Activated CD8-positive, alpha-beta T cell treated with anti-CD3 and anti-CD28 coated beads for 36 hours (primary cell): ENCODE measurements at regions not wholly inside any gene's neighbourhood (a gene's known extent, or its start where the extent isn't known, plus 50 kb on each side); places are given as distances from the start of the nearest gene placed in this dataset.

Experiments
- ATAC-seq: fragments of 200-7000 bp; cut with Tn5 transposase; one replicate; pipeline ENCODE4 v1.10.0; 2021; ENCODE audit warnings: mild to moderate bottlenecking, moderate library complexity
- CTCF ChIA-PET: fragments of 350-600 bp; sonication (Branson Sonifier 250); formaldehyde crosslinking; loops from one replicate; lab custom pipeline; 2021; ENCODE audit warnings: antibody characterized with exemption; lab: Charles Lee
- POLR2A ChIA-PET: fragments of 350-600 bp; sonication (Branson Sonifier 250); formaldehyde crosslinking; loops from one replicate; lab custom pipeline; 2021; ENCODE audit warnings: antibody characterized with exemption; lab: Charles Lee
- DNase-seq: peaks from one replicate; pipeline ENCODE4 v3.0.0-alpha.2; 2020
- H3K27ac Mint-ChIP-seq: one replicate; pipeline ENCODE4 v1.8.0; 2021; ENCODE audit warnings: mild to moderate bottlenecking, mixed read lengths
- H3K27me3 Mint-ChIP-seq: one replicate; pipeline ENCODE4 v1.8.0; 2021; ENCODE audit warnings: mixed read lengths
- H3K36me3 Mint-ChIP-seq: one replicate; pipeline ENCODE4 v1.8.0; 2021; ENCODE audit warnings: low read depth, mixed read lengths
- H3K4me1 Mint-ChIP-seq: one replicate; pipeline ENCODE4 v1.8.0; 2021; ENCODE audit warnings: low read depth, mixed read lengths
- H3K4me3 Mint-ChIP-seq: one replicate; pipeline ENCODE4 v1.8.0; 2021; ENCODE audit warnings: mild to moderate bottlenecking, moderate library complexity, mixed read lengths
- H3K9me3 Mint-ChIP-seq: one replicate; pipeline ENCODE4 v1.8.0; 2021; ENCODE audit warnings: mixed read lengths
- intact Hi-C: fragments of 100-400 bp; cut with micrococcal nuclease; formaldehyde crosslinking; loops from one replicate; pipeline ENCODE4 v1.10.0; 2022
- TF ChIP-seq, protein P1 (sequence below): fragments of 200-600 bp; IDR thresholded peaks from one replicate; pipeline ENCODE4 v1.8.0; 2022; ENCODE audit warnings: antibody characterized with exemption, mild to moderate bottlenecking

DNA sequence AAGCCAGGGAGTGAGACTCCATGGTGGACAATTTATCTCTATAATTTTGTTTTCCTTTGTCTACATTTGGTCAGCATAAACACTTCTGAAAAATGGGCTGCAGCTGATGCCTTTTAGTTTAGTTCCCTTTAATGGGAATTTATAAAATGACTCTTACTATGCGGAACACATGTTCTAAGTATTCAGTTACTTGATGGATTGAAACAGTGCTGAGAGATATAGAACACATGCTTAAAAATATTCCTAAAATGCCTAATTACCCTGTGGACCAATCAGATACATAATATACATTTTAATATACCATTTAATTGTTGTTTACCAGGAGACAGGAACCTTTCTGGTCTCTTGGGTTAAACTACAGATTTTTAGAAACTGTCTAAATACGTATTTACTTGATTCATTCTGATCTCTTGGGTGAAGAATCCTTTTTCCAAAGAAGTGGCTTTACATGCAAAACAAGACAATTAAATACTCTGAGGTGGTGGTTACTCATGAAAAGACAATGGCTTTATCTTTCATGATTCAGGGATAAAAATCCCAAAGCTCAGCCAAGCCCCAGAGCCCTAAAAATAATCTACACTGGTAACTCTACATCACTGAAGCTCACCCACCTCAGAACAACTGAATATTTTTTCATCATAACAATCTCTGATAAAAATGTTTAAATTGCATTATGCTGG, 128.1 kb upstream of the SERTAD2 start:
- H3K9me3 Mint-ChIP-seq = no peaks in the 10 kb centered on the region

DNA sequence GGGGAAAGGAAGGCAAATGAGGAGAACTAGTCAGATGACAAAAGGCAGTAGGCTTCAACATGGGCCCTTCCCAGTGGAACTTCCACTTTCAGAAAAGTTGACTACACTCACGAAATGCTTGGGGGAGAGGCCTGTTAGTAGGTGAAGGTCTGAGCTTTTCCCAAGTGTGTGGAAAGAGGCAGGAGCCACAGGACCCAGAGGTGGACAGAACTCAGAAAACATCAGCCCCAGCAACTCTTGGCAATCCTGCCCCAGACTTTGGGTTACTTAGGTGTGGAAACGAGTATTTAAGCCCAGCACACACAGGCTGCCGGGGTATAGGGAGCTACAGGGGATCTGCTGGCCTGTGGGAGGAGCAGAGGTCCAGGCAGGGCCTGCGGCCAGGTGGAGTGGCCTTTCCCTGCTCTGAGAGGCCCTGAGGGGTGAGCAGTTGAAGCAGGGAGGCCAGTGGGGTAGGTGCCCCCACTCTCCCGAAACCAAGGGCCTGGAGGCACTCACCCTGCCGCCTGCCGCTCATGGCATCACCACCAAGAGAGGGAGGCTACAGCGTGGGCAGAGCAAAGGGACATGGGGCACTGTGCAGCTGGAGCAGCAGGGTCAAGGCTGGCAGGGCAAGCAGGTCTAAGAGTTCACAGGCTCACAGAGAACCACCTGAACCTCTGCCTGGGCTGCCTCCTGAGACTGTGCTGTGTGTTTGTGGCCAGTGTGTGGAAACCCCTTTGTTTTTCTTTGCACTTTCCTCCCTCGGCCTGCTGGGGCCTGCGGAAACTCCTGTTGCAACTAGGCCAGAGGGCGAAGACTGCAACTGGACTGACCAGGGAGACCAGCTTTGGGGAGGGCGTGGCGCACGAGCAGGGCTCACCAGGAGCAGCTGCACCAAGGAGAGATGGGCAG, 130.7 kb upstream of the SERTAD2 start:
- no peak for DNase-seq
- CTCF ChIA-PET = interaction anchor here (1.4 kb wide), 1 partner anchor 48 kb away, joined by 4 read pairs; no protein-coding TSS in a partner anchor
- no peaks in the 10 kb centered on the region for H3K27me3 Mint-ChIP-seq
- intact Hi-C loops = no loop called here
- H3K9me3 Mint-ChIP-seq = no peaks in the 10 kb centered on the region
- H3K4me1 Mint-ChIP-seq = no peaks in the 10 kb centered on the region
- H3K27ac Mint-ChIP-seq = no peak overlapping the region
- TF ChIP-seq, protein P1, sequence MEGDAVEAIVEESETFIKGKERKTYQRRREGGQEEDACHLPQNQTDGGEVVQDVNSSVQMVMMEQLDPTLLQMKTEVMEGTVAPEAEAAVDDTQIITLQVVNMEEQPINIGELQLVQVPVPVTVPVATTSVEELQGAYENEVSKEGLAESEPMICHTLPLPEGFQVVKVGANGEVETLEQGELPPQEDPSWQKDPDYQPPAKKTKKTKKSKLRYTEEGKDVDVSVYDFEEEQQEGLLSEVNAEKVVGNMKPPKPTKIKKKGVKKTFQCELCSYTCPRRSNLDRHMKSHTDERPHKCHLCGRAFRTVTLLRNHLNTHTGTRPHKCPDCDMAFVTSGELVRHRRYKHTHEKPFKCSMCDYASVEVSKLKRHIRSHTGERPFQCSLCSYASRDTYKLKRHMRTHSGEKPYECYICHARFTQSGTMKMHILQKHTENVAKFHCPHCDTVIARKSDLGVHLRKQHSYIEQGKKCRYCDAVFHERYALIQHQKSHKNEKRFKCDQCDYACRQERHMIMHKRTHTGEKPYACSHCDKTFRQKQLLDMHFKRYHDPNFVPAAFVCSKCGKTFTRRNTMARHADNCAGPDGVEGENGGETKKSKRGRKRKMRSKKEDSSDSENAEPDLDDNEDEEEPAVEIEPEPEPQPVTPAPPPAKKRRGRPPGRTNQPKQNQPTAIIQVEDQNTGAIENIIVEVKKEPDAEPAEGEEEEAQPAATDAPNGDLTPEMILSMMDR = no peak
- no peak for ATAC-seq
- no peak overlapping the region for H3K4me3 Mint-ChIP-seq
- POLR2A ChIA-PET = no interaction called here
- no peaks in the 10 kb centered on the region for H3K36me3 Mint-ChIP-seq

More for the DNA sequence above, 128.1 kb upstream of the SERTAD2 start:
- ATAC-seq (no peak), DNase-seq (no peak)
- Mint-ChIP-seq H3K27me3 (no peaks in the 10 kb centered on the region), H3K4me1 (no peaks in the 10 kb centered on the region), H3K36me3 (no peaks in the 10 kb centered on the region), H3K27ac (no peak overlapping the region), H3K4me3 (no peak overlapping the region)
- intact Hi-C loops = no loop called here
- TF ChIP-seq, protein P1 = no peak
- CTCF ChIA-PET = interaction anchor here (0.9 to 1.7 kb wide), 3 partner anchors 18 to 136 kb away, joined by 3 to 4 read pairs (median 3); no protein-coding TSS in a partner anchor
- POLR2A ChIA-PET = interaction anchor here (0.6 kb wide), 1 partner anchor 672 kb away, joined by 4 read pairs; no protein-coding TSS in a partner anchor

DNA sequence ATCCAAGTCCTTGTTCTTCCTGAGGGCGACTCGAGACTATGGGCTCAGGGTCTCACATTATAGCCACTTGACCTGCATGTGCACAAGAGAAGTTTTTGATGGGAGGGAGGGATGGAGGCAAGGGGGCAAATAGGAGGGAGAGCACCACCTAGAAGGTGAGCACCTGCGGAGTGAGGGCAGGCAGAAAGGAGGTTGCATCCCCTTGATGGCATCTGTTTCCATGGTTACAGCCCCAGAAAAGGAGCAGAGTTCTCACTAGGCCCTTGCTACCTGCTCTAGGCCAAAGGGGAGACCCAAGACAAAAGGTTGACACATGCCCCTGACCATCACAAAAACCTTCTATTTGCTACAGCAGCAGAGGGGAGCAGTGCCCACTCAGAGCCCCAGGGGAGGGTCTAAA, 131.5 kb upstream of the SERTAD2 start:
- Mint-ChIP-seq H3K4me1 (no peaks in the 10 kb centered on the region), H3K36me3 (no peaks in the 10 kb centered on the region), H3K27me3 (no peaks in the 10 kb centered on the region), H3K4me3 (no peak overlapping the region), H3K27ac (no peak overlapping the region), H3K9me3 (no peaks in the 10 kb centered on the region)
- ATAC-seq = no peak
- intact Hi-C loops = no loop called here
- TF ChIP-seq, protein P1 = no peak
- ChIA-PET POLR2A (interaction anchor here (0.5 kb wide), 1 partner anchor 432 kb away, joined by 3 read pairs; no protein-coding TSS in a partner anchor), CTCF (no interaction called here)
- DNase-seq = no peak

DNA sequence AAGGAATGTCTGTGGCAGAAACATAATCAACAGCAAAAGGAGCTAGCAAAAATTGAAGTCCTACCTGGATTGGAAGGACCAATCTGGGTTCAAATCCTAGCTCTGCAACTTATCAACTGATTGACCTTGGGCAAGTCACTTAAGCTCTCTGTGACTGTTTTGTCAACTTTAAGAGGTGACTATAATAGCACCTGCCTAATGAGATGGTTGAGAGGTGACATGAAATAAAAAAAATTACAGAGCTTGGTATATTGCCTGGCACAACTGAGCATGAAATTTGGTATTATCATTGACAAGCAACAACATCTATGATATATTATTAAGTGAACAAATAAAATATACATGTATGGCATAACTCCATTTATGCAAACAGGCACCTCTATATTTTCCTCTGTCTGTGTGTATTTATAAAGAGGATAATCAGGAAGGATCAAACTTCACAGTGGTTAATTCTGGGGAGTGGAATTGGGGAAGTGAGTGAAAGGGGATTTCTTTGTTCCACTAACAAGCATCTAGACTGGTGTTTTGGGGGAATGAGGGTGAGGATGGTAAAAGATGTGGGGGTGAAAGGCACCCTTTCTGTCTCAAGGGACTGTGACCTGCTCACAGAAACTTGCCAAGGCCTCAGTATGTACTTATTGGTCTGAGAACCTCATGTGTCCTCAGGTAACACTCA, 132.8 kb upstream of the SERTAD2 start:
- Mint-ChIP-seq H3K4me3 (no peak overlapping the region), H3K27me3 (no peaks in the 10 kb centered on the region), H3K36me3 (no peaks in the 10 kb centered on the region), H3K4me1 (no peaks in the 10 kb centered on the region), H3K27ac (no peak overlapping the region), H3K9me3 (no peaks in the 10 kb centered on the region)
- ATAC-seq (no peak), DNase-seq (no peak)
- CTCF ChIA-PET = interaction anchor here (0.8 kb wide), 1 partner anchor 45 kb away, joined by 3 read pairs; no protein-coding TSS in a partner anchor
- POLR2A ChIA-PET = no interaction called here
- TF ChIP-seq, protein P1 = no peak
- intact Hi-C loops = no loop called here
